A673 (cell line): ENCODE measurements at regions not wholly inside any gene's neighbourhood (a gene's known extent, or its start where the extent isn't known, plus 50 kb on each side); places are given as distances from the start of the nearest gene placed in this dataset.

Source experiments
- BruUV-seq: library from RNA; stranded (reverse); fragments of 400-500 nt; replicated peaks from 2 replicates; lab custom pipeline; 2021; lab: Mats Ljungman, UMichigan
- CTCF ChIA-PET: fragments of 300-600 bp; sonication (Branson Sonifier 250); formaldehyde crosslinking; loops from one replicate; lab custom pipeline; 2022; ENCODE audit warnings: antibody characterized with exemption; lab: Charles Lee
- POLR2A ChIA-PET: fragments of 300-600 bp; sonication (Branson Sonifier 250); formaldehyde crosslinking; loops from one replicate; lab custom pipeline; 2022; ENCODE audit warnings: antibody characterized with exemption; ENCODE audit not compliant: low non-redundant PET; lab: Charles Lee
- DNase-seq: peaks from one replicate; pipeline ENCODE4 v3.0.0-alpha.2; 2015; ENCODE audit warnings: low spot score
- H3K27ac ChIP-seq: fragments of 200-600 bp; sonication (generic); 2 replicates; pipeline ENCODE4 v1.5.1; 2016; ENCODE audit warnings: mixed run types, low read depth, mild to moderate bottlenecking, mixed read lengths, antibody characterized with exemption, low read length; ENCODE audit not compliant: poor library complexity, severe bottlenecking
- H3K27me3 ChIP-seq: fragments of 200-600 bp; sonication (generic); replicated peaks from 2 replicates; pipeline ENCODE4 v1.6.1; 2017; ENCODE audit warnings: mixed run types, low read depth, mild to moderate bottlenecking, mixed read lengths, antibody characterized with exemption, low read length; ENCODE audit not compliant: insufficient read depth, poor library complexity
- H3K36me3 ChIP-seq: fragments of 200-600 bp; sonication (generic); 2 replicates; pipeline ENCODE4 v1.6.1; 2016; ENCODE audit warnings: mixed run types, mild to moderate bottlenecking, mixed read lengths, antibody characterized with exemption, low read length; ENCODE audit not compliant: insufficient read depth, poor library complexity, severe bottlenecking
- H3K4me1 ChIP-seq: fragments of 200-600 bp; sonication (generic); 2 replicates; pipeline ENCODE4 v1.6.1; 2017; ENCODE audit warnings: mixed run types, mild to moderate bottlenecking, mixed read lengths, antibody characterized with exemption, low read length; ENCODE audit not compliant: insufficient read depth, poor library complexity, severe bottlenecking
- H3K4me3 ChIP-seq: fragments of 200-600 bp; sonication (generic); 2 replicates; pipeline ENCODE4 v1.5.1; 2016; ENCODE audit warnings: low read depth, mixed run types, mild to moderate bottlenecking, mixed read lengths, low read length; ENCODE audit not compliant: poor library complexity, severe bottlenecking
- H3K9me3 ChIP-seq: fragments of 200-600 bp; sonication (generic); 2 replicates; pipeline ENCODE4 v1.6.1; 2016; ENCODE audit warnings: mixed run types, low read depth, mild to moderate bottlenecking, mixed read lengths, antibody characterized with exemption, low read length; ENCODE audit not compliant: poor library complexity, severe bottlenecking
- EZH2 ChIP-seq: fragments of 200-600 bp; sonication (generic); IDR thresholded peaks from 2 replicates; pipeline ENCODE4 v1.6.1; 2017; ENCODE audit warnings: borderline replicate concordance, low read depth, mild to moderate bottlenecking, mixed read lengths, antibody characterized with exemption, low read length; ENCODE audit not compliant: poor library complexity, severe bottlenecking
- intact Hi-C: fragments of 100-400 bp; cut with micrococcal nuclease; formaldehyde crosslinking; loops from one replicate; pipeline ENCODE4 v1.10.0; 2022; ENCODE audit not compliant: unreplicated experiment
- TF ChIP-seq, protein P1 (sequence below): fragments of 300-800, 200-600 bp; sonication (generic); conservative IDR thresholded peaks from 2 replicates; pipeline ENCODE4 v1.5.1; 2017; ENCODE audit warnings: low read depth, mild to moderate bottlenecking, antibody characterized with exemption, low read length, moderate library complexity, mixed read lengths

GRCh38 chr11:8790968-8791367 lies 108.4 kb downstream of the RPL27A start:
- no peak overlapping the region for H3K4me3 ChIP-seq
- ChIA-PET POLR2A (no interaction called here), CTCF (no interaction called here)
- no TSS peak for BruUV-seq
- TF ChIP-seq, protein P1, sequence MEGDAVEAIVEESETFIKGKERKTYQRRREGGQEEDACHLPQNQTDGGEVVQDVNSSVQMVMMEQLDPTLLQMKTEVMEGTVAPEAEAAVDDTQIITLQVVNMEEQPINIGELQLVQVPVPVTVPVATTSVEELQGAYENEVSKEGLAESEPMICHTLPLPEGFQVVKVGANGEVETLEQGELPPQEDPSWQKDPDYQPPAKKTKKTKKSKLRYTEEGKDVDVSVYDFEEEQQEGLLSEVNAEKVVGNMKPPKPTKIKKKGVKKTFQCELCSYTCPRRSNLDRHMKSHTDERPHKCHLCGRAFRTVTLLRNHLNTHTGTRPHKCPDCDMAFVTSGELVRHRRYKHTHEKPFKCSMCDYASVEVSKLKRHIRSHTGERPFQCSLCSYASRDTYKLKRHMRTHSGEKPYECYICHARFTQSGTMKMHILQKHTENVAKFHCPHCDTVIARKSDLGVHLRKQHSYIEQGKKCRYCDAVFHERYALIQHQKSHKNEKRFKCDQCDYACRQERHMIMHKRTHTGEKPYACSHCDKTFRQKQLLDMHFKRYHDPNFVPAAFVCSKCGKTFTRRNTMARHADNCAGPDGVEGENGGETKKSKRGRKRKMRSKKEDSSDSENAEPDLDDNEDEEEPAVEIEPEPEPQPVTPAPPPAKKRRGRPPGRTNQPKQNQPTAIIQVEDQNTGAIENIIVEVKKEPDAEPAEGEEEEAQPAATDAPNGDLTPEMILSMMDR, result no peak
- TF ChIP-seq EZH2, result no peak
- intact Hi-C loops, result no loop called here
- no peaks in the 10 kb centered on the region for H3K36me3 ChIP-seq
- H3K9me3 ChIP-seq, result no peaks in the 10 kb centered on the region
- H3K4me1 ChIP-seq, result no peaks in the 10 kb centered on the region
- no peak for DNase-seq
- no peaks in the 10 kb centered on the region for H3K27me3 ChIP-seq
- no peak overlapping the region for H3K27ac ChIP-seq

DNA sequence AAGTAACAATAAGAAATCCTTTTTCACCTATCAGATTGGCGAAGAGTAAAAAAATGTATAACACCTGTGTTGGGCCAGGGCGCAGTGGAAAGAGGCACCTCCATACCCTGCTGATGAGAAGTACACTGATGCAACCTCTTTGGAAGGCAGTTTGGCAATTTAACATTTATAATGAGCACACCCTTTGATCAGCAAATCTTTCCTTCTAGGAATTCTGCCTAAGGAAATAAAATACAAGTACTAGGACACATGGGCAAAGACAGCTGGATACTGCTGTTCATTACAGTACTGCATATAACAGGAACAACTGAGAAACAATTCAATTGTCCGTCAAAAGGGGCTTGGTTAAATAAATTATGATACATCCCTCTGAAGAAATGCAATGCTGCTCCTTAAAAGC lies 110.1 kb downstream of the RPL27A start:
- BruUV-seq, result no TSS peak

DNA sequence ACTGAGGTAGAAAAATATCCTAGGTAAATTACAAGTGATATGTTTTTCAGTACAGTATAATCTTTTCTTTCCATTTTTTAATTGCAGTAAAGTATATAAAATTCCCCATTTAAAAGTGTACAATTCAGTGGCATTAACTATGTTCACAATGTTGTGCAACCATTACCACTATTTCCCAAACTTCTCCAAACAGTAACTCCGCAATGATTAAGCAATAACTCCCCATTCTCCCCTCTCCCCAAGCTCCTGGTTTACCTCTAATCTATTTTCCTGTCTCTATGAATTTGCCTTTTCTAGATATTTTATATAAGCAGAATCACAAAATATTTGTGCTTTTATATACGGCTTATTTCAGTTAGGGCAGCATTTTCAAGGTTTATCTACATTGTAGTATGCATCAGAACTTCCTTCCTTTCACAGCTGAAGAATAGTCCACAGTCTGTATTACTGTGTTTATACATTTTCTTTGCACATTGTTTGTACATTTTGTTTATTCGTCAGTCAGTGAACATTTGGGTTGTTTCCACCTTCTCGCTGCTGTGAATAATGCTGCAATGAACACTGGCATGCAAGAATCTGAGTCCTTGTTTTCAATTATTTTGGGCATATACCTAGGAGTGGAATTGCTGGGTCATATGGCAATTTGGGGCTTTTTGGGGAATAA lies 110.7 kb downstream of the RPL27A start:
- Histone ChIP-seq H3K9me3 (no peaks in the 10 kb centered on the region), H3K4me3 (no peak overlapping the region), H3K27ac (no peak overlapping the region), H3K4me1 (no peaks in the 10 kb centered on the region), H3K27me3 (no peaks in the 10 kb centered on the region), H3K36me3 (no peaks in the 10 kb centered on the region)
- no TSS peak for BruUV-seq
- CTCF ChIA-PET, result no interaction called here
- intact Hi-C loops, result no loop called here
- POLR2A ChIA-PET, result no interaction called here
- TF ChIP-seq EZH2, result no peak
- TF ChIP-seq, protein P1, result no peak
- DNase-seq, result no peak

More for the DNA sequence above, 110.1 kb downstream of the RPL27A start:
- no peaks in the 10 kb centered on the region for H3K9me3 ChIP-seq
- DNase-seq, result no peak
- intact Hi-C loops, result no loop called here
- no peak overlapping the region for H3K4me3 ChIP-seq
- H3K4me1 ChIP-seq, result no peaks in the 10 kb centered on the region
- H3K27ac ChIP-seq, result no peak overlapping the region
- ChIA-PET POLR2A (no interaction called here), CTCF (no interaction called here)
- no peaks in the 10 kb centered on the region for H3K27me3 ChIP-seq
- no peaks in the 10 kb centered on the region for H3K36me3 ChIP-seq
- TF ChIP-seq EZH2, result no peak
- TF ChIP-seq, protein P1, result no peak
